ENCODE measurements at regions not wholly inside any gene's neighbourhood (a gene's known extent, or its start where the extent isn't known, plus 50 kb on each side); places are given as distances from the start of the nearest gene placed in this dataset.

DNA sequence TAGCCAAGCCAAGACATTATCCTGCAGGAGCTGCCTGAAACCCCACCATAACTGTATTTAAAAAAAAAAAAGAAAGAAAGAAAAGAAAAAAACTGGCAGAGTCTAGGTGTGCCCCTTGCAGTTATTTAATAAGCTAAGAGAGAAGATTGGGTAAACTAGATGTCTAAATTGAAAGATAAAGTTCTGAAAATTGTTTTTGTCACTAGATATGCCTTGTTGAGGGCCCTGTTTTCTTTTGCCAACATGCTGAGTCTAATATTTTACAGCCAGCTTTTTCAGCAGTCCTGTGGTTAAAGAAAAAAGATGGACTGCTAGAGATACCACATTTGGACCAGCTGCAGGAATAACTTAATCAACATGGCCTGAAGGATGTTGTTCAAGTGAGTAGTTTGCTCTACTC lies 116.3 kb upstream of the TCF21 start:
- Histone ChIP-seq H3K4me2 (ENCODE audit: low read depth, low read length) (no peak overlapping the region), H3K9ac (ENCODE audit: insufficient read depth, low read depth, low read length) (no peak overlapping the region), H3K79me2 (ENCODE audit: insufficient read depth, low read length) (no peaks in the 10 kb centered on the region), H3K27ac (ENCODE audit: extremely low read length, insufficient read depth, low read length) (no peak overlapping the region), H2AFZ (ENCODE audit: low read length) (no peak overlapping the region), H3K27me3 (ENCODE audit: control insufficient read depth in 1 of 2, insufficient read depth in 2 of 2, low read length in 2 of 2) (no peaks in the 10 kb centered on the region), H3K9me3 (ENCODE audit: low read length) (no peaks in the 10 kb centered on the region), H4K20me1 (ENCODE audit: insufficient read depth, low read length) (no peaks in the 10 kb centered on the region), H3K4me3 (replicated peaks in 1 of 3; ENCODE audit: insufficient read depth in 1 of 3, low read depth in 2 of 3, low read length in 3 of 3) (no peak overlapping the region), H3K4me1 (ENCODE audit: insufficient read depth, low read length) (no peaks in the 10 kb centered on the region), H3K36me3 (replicated peaks in 1 of 2; ENCODE audit: control insufficient read depth in 1 of 2, insufficient read depth in 2 of 2, low read length in 2 of 2) (no peaks in the 10 kb centered on the region)
- ATAC-seq (no peak), FAIRE-seq (no peak), DNase-seq (ENCODE audit: low spot score) (no peak)
- intact Hi-C loops (cut with micrococcal nuclease; ENCODE audit: unreplicated experiment): no loop called here
- BruUV-seq (replicated peaks): no TSS peak
- ChIA-PET CTCF (ENCODE audit: low intra/inter-chr PET ratio, low total read pairs) (no interaction called here), POLR2A (no interaction called here)
- in situ Hi-C loops (cut with HindIII; ENCODE audit: extremely low pct_ligation_motif_present, low pct_unique_long_range_greater_than_20kb): no loop called here
- TF ChIP-seq ZNF569 (CRISPR knock-in tag; IDR thresholded peaks at IDR 0.05; ENCODE audit: borderline replicate concordance) (no peak), HDAC2 (CRISPR knock-in tag; IDR thresholded peaks at IDR 0.05) (no peak), PITX1 (CRISPR knock-in tag; IDR thresholded peaks at IDR 0.05) (no peak), NR1H2 (CRISPR knock-in tag; IDR thresholded peaks at IDR 0.05; ENCODE audit: borderline replicate concordance, low read depth) (no peak), MLLT10 (CRISPR knock-in tag; IDR thresholded peaks at IDR 0.05) (no peak), CEBPB (IDR thresholded peaks at IDR 0.05; ENCODE audit: borderline replicate concordance, low read depth, low read length) (no peak), PHF8 (CRISPR knock-in tag; IDR thresholded peaks at IDR 0.05) (no peak), ZNF570 (CRISPR knock-in tag; IDR thresholded peaks at IDR 0.05; ENCODE audit: borderline replicate concordance) (no peak), ZNF781 (CRISPR knock-in tag; IDR thresholded peaks at IDR 0.05; ENCODE audit: borderline replicate concordance, not compliant biosample characterization) (no peak), JUN (CRISPR knock-in tag; IDR thresholded peaks at IDR 0.05) (no peak), ZNF282 (IDR thresholded peaks at IDR 0.05; ENCODE audit: partially characterized antibody) (no peak), SIX1 (CRISPR knock-in tag; IDR thresholded peaks at IDR 0.05; ENCODE audit: borderline replicate concordance) (no peak), TRIM24 (CRISPR knock-in tag; IDR thresholded peaks at IDR 0.05) (no peak)
- TF ChIP-seq, protein P1, sequence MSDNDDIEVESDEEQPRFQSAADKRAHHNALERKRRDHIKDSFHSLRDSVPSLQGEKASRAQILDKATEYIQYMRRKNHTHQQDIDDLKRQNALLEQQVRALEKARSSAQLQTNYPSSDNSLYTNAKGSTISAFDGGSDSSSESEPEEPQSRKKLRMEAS (IDR thresholded peaks at IDR 0.05): no peak
- TF ChIP-seq, protein P2, sequence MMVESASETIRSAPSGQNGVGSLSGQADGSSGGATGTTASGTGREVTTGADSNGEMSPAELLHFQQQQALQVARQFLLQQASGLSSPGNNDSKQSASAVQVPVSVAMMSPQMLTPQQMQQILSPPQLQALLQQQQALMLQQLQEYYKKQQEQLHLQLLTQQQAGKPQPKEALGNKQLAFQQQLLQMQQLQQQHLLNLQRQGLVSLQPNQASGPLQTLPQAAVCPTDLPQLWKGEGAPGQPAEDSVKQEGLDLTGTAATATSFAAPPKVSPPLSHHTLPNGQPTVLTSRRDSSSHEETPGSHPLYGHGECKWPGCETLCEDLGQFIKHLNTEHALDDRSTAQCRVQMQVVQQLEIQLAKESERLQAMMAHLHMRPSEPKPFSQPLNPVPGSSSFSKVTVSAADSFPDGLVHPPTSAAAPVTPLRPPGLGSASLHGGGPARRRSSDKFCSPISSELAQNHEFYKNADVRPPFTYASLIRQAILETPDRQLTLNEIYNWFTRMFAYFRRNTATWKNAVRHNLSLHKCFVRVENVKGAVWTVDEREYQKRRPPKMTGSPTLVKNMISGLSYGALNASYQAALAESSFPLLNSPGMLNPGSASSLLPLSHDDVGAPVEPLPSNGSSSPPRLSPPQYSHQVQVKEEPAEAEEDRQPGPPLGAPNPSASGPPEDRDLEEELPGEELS (CRISPR knock-in tag; IDR thresholded peaks at IDR 0.05): no peak
- TF ChIP-seq, protein P3, sequence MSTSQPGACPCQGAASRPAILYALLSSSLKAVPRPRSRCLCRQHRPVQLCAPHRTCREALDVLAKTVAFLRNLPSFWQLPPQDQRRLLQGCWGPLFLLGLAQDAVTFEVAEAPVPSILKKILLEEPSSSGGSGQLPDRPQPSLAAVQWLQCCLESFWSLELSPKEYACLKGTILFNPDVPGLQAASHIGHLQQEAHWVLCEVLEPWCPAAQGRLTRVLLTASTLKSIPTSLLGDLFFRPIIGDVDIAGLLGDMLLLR (CRISPR knock-in tag; IDR thresholded peaks at IDR 0.05): no peak
- TF ChIP-seq, protein P4, sequence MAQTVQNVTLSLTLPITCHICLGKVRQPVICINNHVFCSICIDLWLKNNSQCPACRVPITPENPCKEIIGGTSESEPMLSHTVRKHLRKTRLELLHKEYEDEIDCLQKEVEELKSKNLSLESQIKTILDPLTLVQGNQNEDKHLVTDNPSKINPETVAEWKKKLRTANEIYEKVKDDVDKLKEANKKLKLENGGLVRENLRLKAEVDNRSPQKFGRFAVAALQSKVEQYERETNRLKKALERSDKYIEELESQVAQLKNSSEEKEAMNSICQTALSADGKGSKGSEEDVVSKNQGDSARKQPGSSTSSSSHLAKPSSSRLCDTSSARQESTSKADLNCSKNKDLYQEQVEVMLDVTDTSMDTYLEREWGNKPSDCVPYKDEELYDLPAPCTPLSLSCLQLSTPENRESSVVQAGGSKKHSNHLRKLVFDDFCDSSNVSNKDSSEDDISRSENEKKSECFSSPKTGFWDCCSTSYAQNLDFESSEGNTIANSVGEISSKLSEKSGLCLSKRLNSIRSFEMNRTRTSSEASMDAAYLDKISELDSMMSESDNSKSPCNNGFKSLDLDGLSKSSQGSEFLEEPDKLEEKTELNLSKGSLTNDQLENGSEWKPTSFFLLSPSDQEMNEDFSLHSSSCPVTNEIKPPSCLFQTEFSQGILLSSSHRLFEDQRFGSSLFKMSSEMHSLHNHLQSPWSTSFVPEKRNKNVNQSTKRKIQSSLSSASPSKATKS (CRISPR knock-in tag; IDR thresholded peaks at IDR 0.05): no peak
